Right lobe of liver (tissue), 6 donors: ENCODE measurements at regions not wholly inside any gene's neighbourhood (a gene's known extent, or its start where the extent isn't known, plus 50 kb on each side); places are given as distances from the start of the nearest gene placed in this dataset.

Experiments
- ATAC-seq, 4 donors: fragments of 200-7000 bp; cut with Tn5 transposase; one replicate each; pipeline ENCODE4 v1.9.1; 2020; ENCODE audit warnings: mild to moderate bottlenecking in 4 of 4, moderate library complexity in 4 of 4
- DNase-seq, 3 donors: peaks; one replicate each; pipeline ENCODE4 v3.0.0-alpha.2; 2020
- H3K27ac ChIP-seq, 3 donors: fragments of 200-600 bp; one replicate each; pipeline ENCODE4 v1.8.0; 2022
- H3K27me3 ChIP-seq, 2 donors: fragments of 200-600 bp; one replicate each; pipeline ENCODE4 v1.8.0; 2022
- H3K36me3 ChIP-seq, 4 donors: fragments of 200-600 bp; sonication (generic) in 1 of 4; one replicate each; pipeline versions ENCODE4 v1.5.1 to v1.8.0; 2017 to 2022; ENCODE audit warnings: control low read depth in 1 of 4
- H3K4me1 ChIP-seq, 4 donors: fragments of 200-600 bp; sonication (generic) in 1 of 4; one replicate each; pipeline versions ENCODE4 v1.5.1 to v1.8.0; 2017 to 2022; ENCODE audit warnings: control low read depth in 1 of 4
- H3K4me3 ChIP-seq, 3 donors: fragments of 200-600 bp; one replicate each; pipeline ENCODE4 v1.8.0; 2022
- H3K9me3 ChIP-seq, 4 donors: fragments of 200-600 bp; sonication (generic) in 1 of 4; one replicate each; pipeline versions ENCODE4 v1.5.1 to v1.8.0; 2017 to 2022; ENCODE audit warnings: control low read depth in 1 of 4
- CTCF ChIP-seq, 4 donors: fragments of 200-600 bp in 3 of 4; fragments of 450-650 bp in 1 of 4; IDR thresholded peaks; one replicate each; pipeline versions ENCODE4 v1.5.1 to v1.8.0; 2016 to 2022; ENCODE audit warnings: antibody characterized with exemption in 4 of 4, mild to moderate bottlenecking in 2 of 4
- POLR2A ChIP-seq: fragments of 450-650 bp; IDR thresholded peaks from one replicate; pipeline ENCODE4 v1.6.1; 2017; ENCODE audit warnings: antibody characterized with exemption, mild to moderate bottlenecking
- WGBS: methylation state at CpG from one replicate; pipeline ENCODE4 v1.1.6; 2018; ENCODE audit warnings: low coverage, low lambda C conversion rate; ENCODE audit not compliant: insufficient coverage; ENCODE audit errors: missing lambda C conversion rate; 5-methylcytosine and 5-hydroxymethylcytosine counted together
- intact Hi-C, 2 donors: fragments of 100-400 bp; cut with DNase I; formaldehyde crosslinking; loops; one replicate each; pipeline versions ENCODE4 v1.11.2 to v1.14.1; 2022
- donor health status: DM: no; HTN: yes; CAD: no.
- donor health status: DM: no; HTN: no; CAD: no.
- donor health status: DM: no; HTN: no; CAD: no.
- donor health status: DM: no; HTN: yes; CAD: no.
- donor health status: DM: no; HTN: yes; CAD: no.

DNA sequence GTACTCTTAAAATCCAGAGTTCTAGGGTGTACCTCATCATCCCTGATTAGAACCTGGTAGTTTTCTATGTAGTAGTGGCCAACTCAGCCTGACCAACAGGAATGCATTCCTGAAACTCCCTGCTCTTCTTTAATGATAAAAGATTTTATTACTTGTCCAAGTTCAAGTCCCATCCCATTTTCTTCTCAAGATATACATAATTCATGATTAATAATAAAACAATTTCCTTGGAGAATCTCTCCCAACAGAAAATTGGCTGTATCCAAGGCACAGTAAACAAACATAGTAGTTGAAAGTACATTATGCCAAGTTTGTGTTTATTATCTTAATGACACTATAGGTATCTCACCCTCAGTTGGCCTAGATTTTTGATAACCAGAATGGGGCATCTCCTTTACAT lies 714.1 kb upstream of the ADAMTS5 start:
- Histone ChIP-seq H3K36me3 (no peaks in the 10 kb centered on the region), H3K27me3 (no peaks in the 10 kb centered on the region), H3K9me3 (no peaks in the 10 kb centered on the region), H3K4me1 (no peaks in the 10 kb centered on the region), H3K27ac (no peak overlapping the region), H3K4me3 (no peak overlapping the region)
- ATAC-seq, result no peak
- TF ChIP-seq POLR2A, result no peak
- no peak for TF ChIP-seq CTCF (IDR thresholded peaks at IDR 0.05)
- intact Hi-C loops, result no loop called here
- DNase-seq, result no peak

- H3K27ac ChIP-seq, result no peak overlapping the region
- no peaks in the 10 kb centered on the region for H3K36me3 ChIP-seq
- no peak for DNase-seq
- no peak overlapping the region for H3K4me3 ChIP-seq
- no peak for TF ChIP-seq CTCF (IDR thresholded peaks at IDR 0.05)
- TF ChIP-seq POLR2A, result no peak
- no peaks in the 10 kb centered on the region for H3K4me1 ChIP-seq
- no peaks in the 10 kb centered on the region for H3K9me3 ChIP-seq
- no peaks in the 10 kb centered on the region for H3K27me3 ChIP-seq
- ATAC-seq, result no peak
- intact Hi-C loops, result no loop called here
Observed at GRCh38 chr21:27680181-27680580, 713.3 kb upstream of the ADAMTS5 start.

DNA sequence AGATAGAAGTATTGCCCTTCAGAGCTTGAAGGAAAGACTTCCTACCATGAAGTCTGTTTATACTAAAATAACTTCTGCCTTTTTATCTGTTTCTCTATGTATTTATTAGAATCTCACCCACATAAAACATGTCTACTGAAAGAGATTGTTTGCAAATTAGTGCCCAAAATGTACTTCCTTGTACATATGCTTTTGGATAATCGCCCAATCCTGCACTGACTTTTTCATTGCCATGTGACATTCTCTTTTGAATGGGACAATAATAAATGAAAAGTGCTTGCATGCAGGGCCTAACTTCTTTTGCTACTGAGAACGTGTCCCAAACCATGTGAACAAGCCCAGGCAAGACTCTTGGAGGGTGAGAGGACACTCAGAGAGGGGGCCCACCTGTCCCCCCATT lies 711.6 kb upstream of the ADAMTS5 start:
- 54% methylated on average over 2 of the region's 2 CpGs for WGBS
- H3K27ac ChIP-seq, result no peak overlapping the region
- TF ChIP-seq POLR2A (no peak), CTCF (IDR thresholded peaks at IDR 0.05) (no peak)
- no peak overlapping the region for H3K4me3 ChIP-seq
- ATAC-seq (no peak), DNase-seq (no peak)
- H3K4me1 ChIP-seq, result no peaks in the 10 kb centered on the region
- no peaks in the 10 kb centered on the region for H3K9me3 ChIP-seq
- intact Hi-C loops, result no loop called here
- no peaks in the 10 kb centered on the region for H3K36me3 ChIP-seq
- no peaks in the 10 kb centered on the region for H3K27me3 ChIP-seq

DNA sequence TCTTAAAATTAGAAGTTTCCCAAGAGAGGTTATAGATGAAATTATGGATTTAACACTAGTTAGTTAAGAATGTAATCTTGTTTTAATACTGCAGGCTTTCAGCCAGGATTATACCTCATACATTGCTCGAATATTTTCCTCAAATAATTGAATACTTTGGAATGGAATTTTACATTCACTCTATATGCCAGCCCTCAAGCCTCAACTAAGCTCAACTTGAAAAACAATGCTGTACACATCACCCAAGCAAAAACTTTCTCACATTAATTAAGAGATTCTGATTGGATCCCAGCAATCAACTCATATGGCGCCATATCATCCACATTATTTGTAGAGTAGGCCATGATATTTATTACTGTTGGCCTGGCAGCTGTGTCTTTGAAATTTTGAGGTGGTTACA lies 710.7 kb upstream of the ADAMTS5 start:
- DNase-seq, result no peak
- H3K27me3 ChIP-seq, result no peaks in the 10 kb centered on the region
- H3K27ac ChIP-seq, result no peak overlapping the region
- 30% methylated on average over 2 of the region's 2 CpGs for WGBS
- TF ChIP-seq POLR2A (no peak), CTCF (IDR thresholded peaks at IDR 0.05) (no peak)
- H3K4me1 ChIP-seq, result no peaks in the 10 kb centered on the region
- H3K36me3 ChIP-seq, result no peaks in the 10 kb centered on the region
- H3K9me3 ChIP-seq, result no peaks in the 10 kb centered on the region
- intact Hi-C loops, result no loop called here
- ATAC-seq, result no peak
- H3K4me3 ChIP-seq, result no peak overlapping the region

- intact Hi-C loops, result no loop called here
- no peaks in the 10 kb centered on the region for H3K9me3 ChIP-seq
- H3K27ac ChIP-seq, result no peak overlapping the region
- 72% methylated on average over 4 of the region's 4 CpGs for WGBS
- TF ChIP-seq CTCF (IDR thresholded peaks at IDR 0.05), result no peak
- no peak for TF ChIP-seq POLR2A
- H3K27me3 ChIP-seq, result no peaks in the 10 kb centered on the region
- no peak for DNase-seq
- no peaks in the 10 kb centered on the region for H3K4me1 ChIP-seq
- no peaks in the 10 kb centered on the region for H3K36me3 ChIP-seq
- H3K4me3 ChIP-seq, result no peak overlapping the region
- no peak for ATAC-seq
Observed at GRCh38 chr21:27675306-27675705, 708.4 kb upstream of the ADAMTS5 start.
